Gastrocnemius medialis (tissue), 4 donors: ENCODE measurements at regions not wholly inside any gene's neighbourhood (a gene's known extent, or its start where the extent isn't known, plus 50 kb on each side); places are given as distances from the start of the nearest gene placed in this dataset.

Experiments
- POLR2A ChIP-seq, 2 donors: fragments of 450-650 bp; IDR thresholded peaks; one replicate each; pipeline ENCODE4 v1.6.1; 2017; ENCODE audit warnings: antibody characterized with exemption in 2 of 2, mild to moderate bottlenecking in 2 of 2, moderate library complexity in 2 of 2
- TF ChIP-seq, protein P1 (sequence below), 5 experiments: fragments of 450-650 bp in 3 of 5; fragments of 200-600 bp in 2 of 5; sonication (generic) in 2 of 5; IDR thresholded peaks in 4 of 5; conservative IDR thresholded peaks in 1 of 5; 1 replicate in 4 of 5; 2 replicates in 1 of 5; pipeline ENCODE4 v1.5.1; 2016 to 2019; ENCODE audit warnings: antibody characterized with exemption in 5 of 5, mild to moderate bottlenecking in 3 of 5, moderate library complexity in 3 of 5

DNA sequence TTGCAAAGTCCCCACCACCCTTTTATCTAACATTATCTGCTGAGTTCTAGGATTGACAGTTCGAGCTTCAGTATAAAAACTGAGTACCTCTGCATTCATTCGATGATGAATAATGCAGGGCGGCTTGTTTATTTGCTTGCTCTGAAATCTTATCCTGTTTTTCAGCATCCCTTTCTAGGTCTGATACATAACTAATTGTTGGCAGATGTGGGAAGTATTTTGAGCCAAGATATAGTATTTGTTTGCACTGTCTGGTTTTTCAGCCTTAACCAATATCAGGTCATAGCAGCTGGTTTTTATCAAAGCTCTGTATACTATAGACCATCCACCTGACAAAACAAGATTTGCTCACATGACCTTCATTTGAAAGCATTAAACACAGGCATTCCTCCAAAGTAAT is 161.4 kb downstream of the TFEC start:
- TF ChIP-seq, protein P1, sequence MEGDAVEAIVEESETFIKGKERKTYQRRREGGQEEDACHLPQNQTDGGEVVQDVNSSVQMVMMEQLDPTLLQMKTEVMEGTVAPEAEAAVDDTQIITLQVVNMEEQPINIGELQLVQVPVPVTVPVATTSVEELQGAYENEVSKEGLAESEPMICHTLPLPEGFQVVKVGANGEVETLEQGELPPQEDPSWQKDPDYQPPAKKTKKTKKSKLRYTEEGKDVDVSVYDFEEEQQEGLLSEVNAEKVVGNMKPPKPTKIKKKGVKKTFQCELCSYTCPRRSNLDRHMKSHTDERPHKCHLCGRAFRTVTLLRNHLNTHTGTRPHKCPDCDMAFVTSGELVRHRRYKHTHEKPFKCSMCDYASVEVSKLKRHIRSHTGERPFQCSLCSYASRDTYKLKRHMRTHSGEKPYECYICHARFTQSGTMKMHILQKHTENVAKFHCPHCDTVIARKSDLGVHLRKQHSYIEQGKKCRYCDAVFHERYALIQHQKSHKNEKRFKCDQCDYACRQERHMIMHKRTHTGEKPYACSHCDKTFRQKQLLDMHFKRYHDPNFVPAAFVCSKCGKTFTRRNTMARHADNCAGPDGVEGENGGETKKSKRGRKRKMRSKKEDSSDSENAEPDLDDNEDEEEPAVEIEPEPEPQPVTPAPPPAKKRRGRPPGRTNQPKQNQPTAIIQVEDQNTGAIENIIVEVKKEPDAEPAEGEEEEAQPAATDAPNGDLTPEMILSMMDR (IDR thresholded peaks at IDR 0.05 in 4 of 5, conservative IDR thresholded peaks at IDR 0.05 in 1 of 5), result no peak
- TF ChIP-seq POLR2A (IDR thresholded peaks at IDR 0.05), result no peak
